NT2/D1 (cell line): ENCODE measurements at regions not wholly inside any gene's neighbourhood (a gene's known extent, or its start where the extent isn't known, plus 50 kb on each side); places are given as distances from the start of the nearest gene placed in this dataset.

Source experiments
- SUZ12 ChIP-seq: IDR thresholded peaks from 2 replicates; pipeline ENCODE4 v1.6.1; 2011; ENCODE audit not compliant: insufficient read length, insufficient read depth; ENCODE audit errors: extremely low read depth
- YY1 ChIP-seq: IDR thresholded peaks from 2 replicates; pipeline ENCODE4 v1.6.1; 2011; ENCODE audit not compliant: insufficient read length, insufficient read depth
- ZNF274 ChIP-seq: IDR thresholded peaks from 2 replicates; pipeline ENCODE4 v1.6.1; 2011; ENCODE audit warnings: mild to moderate bottlenecking, low read depth, low read length

GRCh38 chr17:72416054-72416675, 295.3 kb downstream of the SOX9 start:
- no peak for TF ChIP-seq YY1
- no peak for TF ChIP-seq SUZ12
- TF ChIP-seq ZNF274 = no peak
